ENCODE measurements at regions not wholly inside any gene's neighbourhood (a gene's known extent, or its start where the extent isn't known, plus 50 kb on each side); places are given as distances from the start of the nearest gene placed in this dataset.

DNA sequence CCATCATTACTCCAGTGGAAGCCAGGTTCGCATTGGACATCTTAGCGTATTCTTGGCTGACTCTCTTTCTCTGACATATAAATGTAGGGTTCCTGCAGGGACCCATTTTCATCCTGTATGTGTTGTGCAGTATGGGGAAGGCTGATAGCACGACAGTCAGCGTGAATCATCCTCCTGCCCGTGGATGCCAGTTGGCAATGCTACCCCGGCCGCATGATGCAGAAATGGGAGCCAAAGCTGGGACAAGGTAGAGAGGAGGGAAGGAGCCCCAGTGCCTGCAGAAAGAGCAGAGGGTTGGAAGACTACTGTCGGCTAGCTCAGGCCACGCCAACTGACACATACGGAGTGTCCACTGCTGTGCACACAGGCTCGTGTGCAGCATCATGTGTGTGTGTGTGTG is 251.6 kb downstream of the SKAP2 start:
- no peak for DNase-seq

DNA sequence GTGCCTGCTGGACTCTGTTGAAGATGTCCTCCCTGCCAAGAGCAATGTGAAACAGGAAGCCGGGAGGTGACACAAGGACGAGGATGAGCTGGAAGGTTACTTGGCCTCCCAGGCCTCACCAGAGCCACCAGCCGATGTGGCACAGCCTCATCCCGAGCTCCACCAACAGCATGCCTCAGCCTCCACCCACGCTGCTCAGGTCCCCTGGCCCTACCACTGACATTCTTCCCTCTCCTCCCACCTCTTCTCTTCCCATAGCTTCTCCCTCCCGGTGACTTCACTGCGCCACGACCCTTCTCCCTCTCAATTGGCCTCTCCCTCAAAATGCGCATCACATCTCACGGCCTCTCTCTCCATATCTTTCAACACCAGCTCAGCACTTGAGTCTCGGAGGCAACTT is 249.9 kb downstream of the SKAP2 start:
- no peak for DNase-seq

DNA sequence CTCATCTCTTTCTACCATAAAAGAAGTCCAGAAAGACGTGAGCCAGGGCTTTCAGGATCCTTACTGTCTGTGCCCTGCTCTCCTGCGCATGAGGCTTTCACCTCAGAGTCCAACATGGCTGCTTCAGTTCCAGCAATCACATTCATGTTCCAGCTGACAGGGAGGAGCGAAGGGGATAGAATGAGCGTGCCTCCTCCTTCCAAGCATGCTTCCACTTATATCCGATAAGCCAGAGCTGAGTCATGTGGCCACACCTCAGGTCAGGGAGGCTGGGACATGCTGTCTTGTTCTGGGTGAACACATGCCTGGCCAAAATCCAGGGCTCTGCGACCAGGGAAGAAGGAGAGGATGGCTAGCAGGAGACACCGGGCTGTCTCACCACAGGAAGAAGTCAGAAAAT is 248.2 kb downstream of the SKAP2 start:
- no peak for DNase-seq

DNA sequence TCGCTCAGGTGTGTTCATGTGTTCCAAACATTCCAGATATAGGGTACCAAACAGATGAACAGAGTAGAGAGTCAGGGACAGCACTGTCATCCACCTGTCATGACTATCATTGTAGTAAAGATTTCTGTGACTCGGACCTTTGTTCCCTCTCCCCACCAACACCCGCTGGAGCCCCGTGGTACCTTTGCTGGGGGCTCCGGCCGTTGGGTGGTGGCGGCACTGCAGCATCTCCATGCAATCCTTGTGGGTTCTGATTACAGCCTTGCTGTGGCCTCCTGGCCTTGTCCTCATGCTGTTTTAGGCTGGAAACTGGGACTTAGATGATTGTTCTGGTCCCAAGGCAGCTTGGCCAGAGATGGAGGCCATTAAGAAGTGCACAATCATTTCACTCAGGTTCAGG is 247.3 kb downstream of the SKAP2 start:
- DNase-seq, result no peak

Measured in left hindlimb (tissue), 1 donor.